Erythroblast (primary cell): ENCODE measurements at regions not wholly inside any gene's neighbourhood (a gene's known extent, or its start where the extent isn't known, plus 50 kb on each side); places are given as distances from the start of the nearest gene placed in this dataset.

Source experiments
- GATA1 ChIP-seq: IDR thresholded peaks from 2 replicates; pipeline ENCODE4 v1.6.1; 2011; ENCODE audit warnings: low read depth, mild to moderate bottlenecking, control low read depth, low read length, moderate library complexity
- POLR2A ChIP-seq: IDR thresholded peaks from 2 replicates; pipeline ENCODE4 v1.6.1; 2011; ENCODE audit warnings: mild to moderate bottlenecking, low read length

- no peak for TF ChIP-seq POLR2A
- TF ChIP-seq GATA1, result no peak
Observed at GRCh38 chr11:95444309-95445241, 213.6 kb upstream of the SESN3 start.
